K562 (cell line): ENCODE measurements at regions not wholly inside any gene's neighbourhood (a gene's known extent, or its start where the extent isn't known, plus 50 kb on each side); places are given as distances from the start of the nearest gene placed in this dataset.

Source experiments
- ATAC-seq: fragments of 200-7000 bp; cut with Tn5 transposase; 3 replicates; pipeline ENCODE4 v1.9.1; 2020; ENCODE audit warnings: moderate library complexity
- BruUV-seq: library from RNA; stranded (reverse); fragments of 400-500 nt; replicated peaks from 2 replicates; lab custom pipeline; 2021; lab: Mats Ljungman, UMichigan
- CTCF ChIA-PET: fragments of 300-600 bp; formaldehyde crosslinking; extraction: SDS; loops from one replicate; lab custom pipeline; 2021; ENCODE audit warnings: low intra/inter-chr PET ratio; lab: Yijun Ruan, JAX
- POLR2A ChIA-PET: fragments of 300-600, 350-650 bp; sonication (Branson Sonifier 250); formaldehyde crosslinking; extraction: SDS; loops from one replicate; lab custom pipeline; 2021; ENCODE audit warnings: antibody characterized with exemption, inconsistent platforms; lab: Yijun Ruan, JAX
- DNase-seq, 4 experiments: peaks; one replicate each; pipeline versions ENCODE4 v3.0.0 to v3.0.0-alpha.2; 2011 to 2018; ENCODE audit warnings: low spot score in 3 of 4, mixed read lengths in 3 of 4; ENCODE audit errors: extremely low read depth in 1 of 4
- FAIRE-seq: peaks from 2 replicates; lab custom pipeline; 2011; peaks lifted over from hg19 to GRCh38; lab: Jason Lieb, UNC
- H2AFZ ChIP-seq: 2 replicates; pipeline ENCODE4 v1.6.0; 2011; ENCODE audit warnings: low read depth, low read length, control low read depth, inconsistent platforms
- H3K27ac ChIP-seq: fragments of 200-600 bp; 3 replicates; pipeline ENCODE4 v1.8.0; 2011; ENCODE audit warnings: low read depth, mild to moderate bottlenecking, control low read depth, inconsistent platforms, low read length, moderate library complexity, mixed read lengths; ENCODE audit errors: extremely low read depth
- H3K27me3 ChIP-seq, 2 experiments: fragments of 300-600 bp in 1 of 2; 2 replicates in 1 of 2; 3 replicates in 1 of 2; pipeline versions ENCODE4 v1.6.0 to v1.8.0; 2011; ENCODE audit warnings: inconsistent platforms in 2 of 2, low read length in 2 of 2, mild to moderate bottlenecking in 1 of 2, mixed read lengths in 1 of 2, moderate library complexity in 1 of 2; ENCODE audit not compliant: control insufficient read depth in 2 of 2, insufficient read depth in 2 of 2
- H3K36me3 ChIP-seq: fragments of 300-600 bp; 3 replicates; pipeline ENCODE4 v1.8.0; 2011; ENCODE audit warnings: mild to moderate bottlenecking, low read length, inconsistent platforms; ENCODE audit not compliant: control insufficient read depth, insufficient read depth
- H3K4me1 ChIP-seq, 2 experiments: fragments of 200-600 bp in 1 of 2; replicated peaks in 1 of 2; 2 replicates in 1 of 2; 3 replicates in 1 of 2; pipeline versions ENCODE4 v1.5.1 to v1.8.0; 2011; ENCODE audit warnings: inconsistent platforms in 2 of 2, low read length in 2 of 2, mild to moderate bottlenecking in 1 of 2, mixed read lengths in 1 of 2, moderate library complexity in 1 of 2; ENCODE audit not compliant: control insufficient read depth in 2 of 2, insufficient read depth in 2 of 2
- H3K4me2 ChIP-seq: 2 replicates; pipeline ENCODE4 v1.6.1; 2011; ENCODE audit warnings: low read length, control low read depth, inconsistent platforms, mixed read lengths; ENCODE audit not compliant: insufficient read depth
- H3K4me3 ChIP-seq: fragments of 200-600 bp; sonication (generic), shearing (Covaris generic); 2 replicates; pipeline ENCODE4 v1.5.1; 2016; ENCODE audit warnings: control low read depth, inconsistent platforms
- H3K79me2 ChIP-seq: fragments of 200-600 bp; 3 replicates; pipeline ENCODE4 v1.8.0; 2011; ENCODE audit warnings: low read length, inconsistent platforms; ENCODE audit not compliant: control insufficient read depth, insufficient read depth
- H3K9ac ChIP-seq, 2 experiments: 2 replicates each; pipeline versions ENCODE4 v1.6.0 to v1.6.1; 2011; ENCODE audit warnings: low read depth in 2 of 2, low read length in 2 of 2, control low read depth in 1 of 2, inconsistent platforms in 1 of 2, mild to moderate bottlenecking in 1 of 2, mixed read lengths in 1 of 2; ENCODE audit not compliant: insufficient read depth in 1 of 2
- H3K9me1 ChIP-seq: one replicate; pipeline ENCODE4 v1.6.0; 2011; ENCODE audit warnings: inconsistent platforms, mild to moderate bottlenecking, low read length, moderate library complexity; ENCODE audit not compliant: control insufficient read depth, insufficient read depth
- H3K9me3 ChIP-seq: replicated peaks from 2 replicates; pipeline ENCODE4 v1.5.1; 2011; ENCODE audit warnings: low read depth, low read length, inconsistent platforms; ENCODE audit not compliant: control insufficient read depth, insufficient read depth
- H4K20me1 ChIP-seq: replicated peaks from 2 replicates; pipeline ENCODE4 v1.6.1; 2011; ENCODE audit warnings: low read length, inconsistent platforms, mixed read lengths; ENCODE audit not compliant: control insufficient read depth, insufficient read depth
- FOXA1 ChIP-seq: fragments of 450-650 bp; IDR thresholded peaks from 2 replicates; pipeline ENCODE4 v1.6.1; 2016; ENCODE audit warnings: mild to moderate bottlenecking, borderline replicate concordance
- HMBOX1 ChIP-seq: sonication (generic); IDR thresholded peaks from 2 replicates; pipeline ENCODE4 v1.6.1; 2016
- MAFK ChIP-seq: IDR thresholded peaks from 2 replicates; pipeline ENCODE4 v1.6.1; 2011; ENCODE audit warnings: low read length, improper control_type of control experiment
- PBX2 ChIP-seq, 2 experiments: IDR thresholded peaks in 1 of 2; conservative IDR thresholded peaks in 1 of 2; 2 replicates each; pipeline ENCODE4 v1.6.1; 2016; ENCODE audit warnings: low read depth in 2 of 2, mild to moderate bottlenecking in 1 of 2, missing compliant biosample characterization in 1 of 2, missing genetic modification characterization in 1 of 2, moderate library complexity in 1 of 2
- RAD51 ChIP-seq: fragments of 450-650 bp; IDR thresholded peaks from 2 replicates; pipeline ENCODE4 v1.7.1; 2016; ENCODE audit warnings: low read depth, mild to moderate bottlenecking, borderline replicate concordance
- THRAP3 ChIP-seq: fragments of 450-650 bp; IDR thresholded peaks from 2 replicates; pipeline ENCODE4 v1.6.1; 2016; ENCODE audit warnings: mild to moderate bottlenecking, inconsistent platforms, borderline replicate concordance
- USF1 ChIP-seq: sonication (generic); formaldehyde crosslinking; IDR thresholded peaks from 2 replicates; pipeline ENCODE4 v1.9.0; 2022; ENCODE audit warnings: mild to moderate bottlenecking, missing genetic modification reagents
- USF2 ChIP-seq: sonication (generic); formaldehyde crosslinking; IDR thresholded peaks from 2 replicates; pipeline ENCODE4 v1.5.0; 2020; ENCODE audit warnings: missing genetic modification reagents
- ZNF134 ChIP-seq: fragments of 250-450 bp; sonication (Bioruptor Pico); conservative IDR thresholded peaks from 2 replicates; pipeline ENCODE4 v1.4.0; 2020
- whole genome bisulfite sequencing: fragments of 100-300 bp; shearing (Covaris generic); methylation state at CpG from one replicate; pipeline ENCODE4 v1.1.6; 2016; ENCODE audit warnings: low coverage, mixed read lengths; ENCODE audit not compliant: insufficient coverage; ENCODE audit errors: missing lambda C conversion rate; 5-methylcytosine and 5-hydroxymethylcytosine counted together
- in situ Hi-C: fragments of 300-500 bp; cut with MboI; formaldehyde crosslinking; loops from 4 replicates; pipeline ENCODE4 v1.15.0; 2018; ENCODE audit warnings: inconsistent platforms, mixed read lengths
- intact Hi-C: fragments of 100-400 bp; cut with micrococcal nuclease; formaldehyde crosslinking; loops from 2 replicates; pipeline ENCODE4 v1.14.2; 2022

GRCh38 chr1:10928654-10929053 lies 83.8 kb upstream of the TARDBP start:
- H3K9me3 ChIP-seq = peaks cover 7% of the 10 kb centered on the region
- no peaks in the 10 kb centered on the region for H3K36me3 ChIP-seq
- H3K9ac ChIP-seq = no peak overlapping the region
- CTCF ChIA-PET = no interaction called here
- peaks cover 18 to 44% of the 10 kb centered on the region in 2 experiments; a peak in 4 of 5 replicates for H3K27me3 ChIP-seq
- no peaks in the 10 kb centered on the region for H4K20me1 ChIP-seq
- in situ Hi-C loops = no loop called here
- 1% methylated on average over 4 of the region's 4 CpGs for WGBS
- H3K4me3 ChIP-seq = no peak overlapping the region
- TF ChIP-seq USF2 (CRISPR knock-in tag) = peak; percentile 70
- no peak for TF ChIP-seq FOXA1
- TF ChIP-seq RAD51 = peak; percentile 46; the same call in 1 of the 2 replicates
- TF ChIP-seq USF1 (CRISPR knock-in tag) = peak; percentile 89
- POLR2A ChIA-PET = no interaction called here
- no peaks in the 10 kb centered on the region for H3K9me1 ChIP-seq
- intact Hi-C loops = no loop called here
- ATAC-seq (no peak), FAIRE-seq (no peak), DNase-seq (no peak)
- no TSS peak for BruUV-seq
- no peak overlapping the region for H3K27ac ChIP-seq
- H3K4me1 ChIP-seq = no peaks in the 10 kb centered on the region
- no peaks in the 10 kb centered on the region for H3K79me2 ChIP-seq
- H3K4me2 ChIP-seq = no peak overlapping the region
- no peak overlapping the region for H2AFZ ChIP-seq

- Histone ChIP-seq H3K27ac (no peak overlapping the region), H3K9ac (no peak overlapping the region), H2AFZ (no peak overlapping the region), H3K4me1 (no peaks in the 10 kb centered on the region), H3K4me2 (no peak overlapping the region), H3K9me3 (peaks cover 7% of the 10 kb centered on the region), H3K9me1 (no peaks in the 10 kb centered on the region), H3K79me2 (no peaks in the 10 kb centered on the region), H3K27me3 (peaks cover 12 to 56% of the 10 kb centered on the region in 2 experiments; a peak in 4 of 5 replicates), H3K36me3 (no peaks in the 10 kb centered on the region), H4K20me1 (no peaks in the 10 kb centered on the region; the same call in 1 of the 2 replicates), H3K4me3 (no peak overlapping the region)
- WGBS = 3% methylated on average over 6 of the region's 6 CpGs
- TF ChIP-seq HMBOX1 (peak; percentile 47; the same call in 1 of the 2 replicates), MAFK (no peak), PBX2 (CRISPR knock-in tag; IDR thresholded peaks at IDR 0.05; ENCODE audit: low read depth) (no peak), PBX2 (tag; conservative IDR thresholded peaks at IDR 0.05; ENCODE audit: low read depth) (no peak), ZNF134 (no peak), THRAP3 (no peak)
- BruUV-seq = no TSS peak
- CTCF ChIA-PET = no interaction called here
- in situ Hi-C loops (no loop called here), intact Hi-C loops (no loop called here)
- no peak for DNase-seq
- no peak for FAIRE-seq
- no peak for ATAC-seq
- POLR2A ChIA-PET = no interaction called here
These were observed 80.4 kb upstream of the TARDBP start for GRCh38 chr1:10932088-10932487.
